SK-N-SH treated with all-trans-retinoic acid at 6 μM for 48 hours (cell line): ENCODE measurements at regions not wholly inside any gene's neighbourhood (a gene's known extent, or its start where the extent isn't known, plus 50 kb on each side); places are given as distances from the start of the nearest gene placed in this dataset.
"Not testable (repeated sequence)": the region's sequence is repeated elsewhere in the genome, so short reads cannot be mapped to it uniquely, and the experiment has no call there.

Source experiments
- BACH2 ChIP-seq: fragments of 250-450 bp; sonication (Bioruptor Pico); IDR thresholded peaks from 2 replicates; pipeline ENCODE4 v1.9.0; 2021; ENCODE audit warnings: mild to moderate bottlenecking, borderline replicate concordance
- CREB5 ChIP-seq: fragments of 250-450 bp; sonication (Bioruptor Pico); IDR thresholded peaks from 2 replicates; pipeline ENCODE4 v1.5.1; 2020; ENCODE audit warnings: low read depth, mild to moderate bottlenecking, moderate library complexity
- ESRRG ChIP-seq: fragments of 250-450 bp; sonication (Bioruptor Pico); IDR thresholded peaks from 2 replicates; pipeline ENCODE4 v1.6.1; 2021; ENCODE audit warnings: mild to moderate bottlenecking
- ISL1 ChIP-seq: fragments of 250-450 bp; sonication (Bioruptor Pico); IDR thresholded peaks from 2 replicates; pipeline ENCODE4 v2.1.2; 2022; ENCODE audit warnings: mild to moderate bottlenecking, moderate library complexity
- PATZ1 ChIP-seq: fragments of 250-450 bp; sonication (Bioruptor Pico); IDR thresholded peaks from 2 replicates; pipeline ENCODE4 v1.8.0; 2020; ENCODE audit warnings: mild to moderate bottlenecking, moderate library complexity, borderline replicate concordance
- RARB ChIP-seq: fragments of 250-450 bp; sonication (Bioruptor Pico); IDR thresholded peaks from 2 replicates; pipeline ENCODE4 v1.8.0; 2021; ENCODE audit warnings: mild to moderate bottlenecking, moderate library complexity
- TOX ChIP-seq: fragments of 250-450 bp; sonication (Bioruptor Pico); IDR thresholded peaks from 2 replicates; pipeline ENCODE4 v1.8.0; 2021; ENCODE audit warnings: mild to moderate bottlenecking, moderate library complexity, borderline replicate concordance
- TSHZ2 ChIP-seq: fragments of 250-450 bp; sonication (Bioruptor Pico); IDR thresholded peaks from 2 replicates; pipeline ENCODE4 v1.5.0; 2020; ENCODE audit warnings: mild to moderate bottlenecking, moderate library complexity
- ZFP30 ChIP-seq: fragments of 450-650 bp; formaldehyde crosslinking; IDR thresholded peaks from 2 replicates; pipeline ENCODE4 v1.5.0; 2022; ENCODE audit warnings: mild to moderate bottlenecking, moderate library complexity
- ZNF565 ChIP-seq: fragments of 450-650 bp; formaldehyde crosslinking; conservative IDR thresholded peaks from 2 replicates; pipeline ENCODE4 v1.5.0; 2020; ENCODE audit warnings: low read depth, mild to moderate bottlenecking, moderate library complexity

GRCh38 chr14:40960257-40960656, 646.4 kb upstream of the LRFN5 start:
- TF ChIP-seq ZFP30 (CRISPR knock-in tag); TOX (CRISPR knock-in tag); TSHZ2 (CRISPR knock-in tag); ESRRG; PATZ1 (CRISPR knock-in tag); ZNF565 (CRISPR knock-in tag); CREB5 (CRISPR knock-in tag); RARB (CRISPR knock-in tag); BACH2 (CRISPR knock-in tag); ISL1 (CRISPR knock-in tag): not testable (repeated sequence)
